Eye (tissue), 1 donor: ENCODE measurements at regions not wholly inside any gene's neighbourhood (a gene's known extent, or its start where the extent isn't known, plus 50 kb on each side); places are given as distances from the start of the nearest gene placed in this dataset.

Experiments
- DNase-seq: peaks from one replicate; pipeline ENCODE4 v3.0.0-alpha.2; 2015

DNA sequence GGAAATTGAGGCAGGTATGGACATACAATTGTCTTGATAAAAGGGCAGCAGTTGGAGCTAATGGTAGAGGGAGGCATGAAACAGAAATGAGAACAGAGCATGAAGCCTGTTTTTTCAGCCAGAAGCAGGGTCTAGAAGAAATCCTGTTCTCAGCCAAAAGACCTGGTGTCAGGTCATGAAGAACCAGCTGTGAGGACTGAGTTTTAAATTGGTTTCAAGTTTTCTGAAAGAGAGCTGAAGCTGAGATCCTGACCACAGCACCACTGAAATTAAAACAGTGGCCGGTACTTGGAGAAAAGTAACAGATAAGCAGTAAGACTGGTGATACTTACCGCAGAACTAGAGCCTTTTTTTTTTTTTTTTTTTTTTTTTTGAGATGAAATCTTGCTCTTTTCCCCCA is 283.8 kb upstream of the BMP2 start:
- DNase-seq: no peak

DNA sequence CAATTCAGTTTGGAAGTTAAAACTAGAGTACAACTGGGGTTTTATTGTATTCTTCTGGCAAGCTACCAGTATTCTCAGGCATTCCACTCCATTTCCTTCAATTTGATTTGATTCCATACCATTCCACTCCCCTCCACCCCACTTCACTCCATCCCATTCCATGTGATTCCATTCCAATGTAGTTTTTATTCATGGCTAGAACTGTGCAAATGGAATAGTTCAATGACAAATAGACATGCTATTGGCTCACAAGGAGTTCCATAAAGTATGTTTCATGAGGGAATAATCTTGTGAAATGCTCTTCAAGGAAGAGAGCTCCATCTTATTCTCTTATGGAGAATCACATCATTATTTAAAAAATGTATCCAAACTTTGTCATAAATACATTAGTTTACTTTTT is 285.0 kb upstream of the BMP2 start:
- no peak for DNase-seq

- no peak for DNase-seq
Observed at GRCh38 chr20:6480328-6481200, 286.9 kb upstream of the BMP2 start.

- DNase-seq: no peak
Observed at GRCh38 chr20:6473197-6473596, 294.3 kb upstream of the BMP2 start.

DNA sequence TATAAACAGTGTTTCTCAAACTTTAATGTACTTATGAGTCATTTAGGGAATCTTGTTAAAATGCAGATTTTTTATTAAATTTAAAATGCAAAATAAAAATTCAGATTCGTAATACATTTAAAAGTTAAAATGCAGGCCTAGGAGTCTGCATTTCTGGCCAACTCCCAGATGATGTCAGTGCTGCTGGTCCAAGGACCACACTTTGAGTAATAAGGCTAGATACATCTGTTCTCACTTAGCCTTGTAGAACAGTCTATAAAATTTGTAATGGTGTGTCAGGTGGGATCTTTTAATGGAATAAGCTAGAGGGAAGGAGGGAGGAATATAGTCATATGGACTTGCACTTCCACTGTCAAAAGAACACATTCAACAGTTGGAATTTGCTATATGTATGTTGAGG is 295.6 kb upstream of the BMP2 start:
- DNase-seq: no peak

GRCh38 chr20:6471110-6471647 is 296.3 kb upstream of the BMP2 start:
- DNase-seq: no peak

DNA sequence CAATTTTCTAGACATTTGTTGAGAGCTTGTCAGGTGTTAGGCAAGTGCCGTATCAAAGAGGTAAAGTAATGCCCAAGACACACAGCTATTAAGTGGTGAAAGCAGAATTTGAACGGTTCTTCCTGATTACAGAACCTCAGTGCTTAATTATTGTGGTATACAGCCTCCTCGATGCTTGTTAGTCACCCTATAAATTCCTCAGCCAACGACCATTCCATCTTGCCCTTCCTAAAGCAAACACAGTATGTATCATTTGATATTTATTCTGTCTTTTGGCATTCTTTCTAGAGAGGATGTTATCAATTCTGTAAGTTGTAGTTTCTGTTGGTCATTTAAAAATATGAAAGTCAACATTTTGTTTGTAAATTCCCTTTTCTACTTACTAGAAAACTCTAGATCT is 297.8 kb upstream of the BMP2 start:
- DNase-seq: no peak

DNA sequence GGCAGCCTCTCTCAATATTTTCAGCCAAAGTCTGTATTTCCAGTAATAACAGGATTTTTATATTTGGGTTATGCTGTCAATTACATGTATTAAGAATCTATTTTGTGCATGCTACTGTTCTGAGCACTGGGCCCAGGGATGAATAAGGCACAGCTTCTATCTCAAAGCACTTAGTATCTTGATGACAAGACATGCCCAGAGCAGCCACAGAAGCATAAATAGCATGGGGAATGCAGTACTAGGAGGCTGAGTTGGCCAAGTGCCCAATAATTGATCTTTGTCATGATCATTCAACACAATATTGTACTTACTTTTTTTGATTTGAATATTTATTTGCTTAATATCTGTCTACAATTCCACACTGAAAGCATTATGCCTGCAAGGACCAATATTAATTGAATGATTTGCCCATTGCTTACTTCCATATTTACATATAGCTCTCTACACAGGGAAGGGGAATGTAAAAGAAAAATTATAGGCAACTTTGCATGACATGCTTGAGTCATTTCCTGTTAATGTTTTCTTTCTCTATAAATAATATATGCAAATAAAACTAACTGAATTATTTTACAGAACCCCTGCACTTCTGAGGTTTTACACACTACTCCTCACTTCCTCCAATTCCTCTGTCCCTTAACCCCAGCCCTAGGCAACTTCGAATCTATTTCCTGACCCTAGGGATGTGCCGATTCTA is 298.9 kb upstream of the BMP2 start:
- no peak for DNase-seq

- DNase-seq: no peak
Observed at GRCh38 chr20:6467562-6467961, 299.9 kb upstream of the BMP2 start.

DNA sequence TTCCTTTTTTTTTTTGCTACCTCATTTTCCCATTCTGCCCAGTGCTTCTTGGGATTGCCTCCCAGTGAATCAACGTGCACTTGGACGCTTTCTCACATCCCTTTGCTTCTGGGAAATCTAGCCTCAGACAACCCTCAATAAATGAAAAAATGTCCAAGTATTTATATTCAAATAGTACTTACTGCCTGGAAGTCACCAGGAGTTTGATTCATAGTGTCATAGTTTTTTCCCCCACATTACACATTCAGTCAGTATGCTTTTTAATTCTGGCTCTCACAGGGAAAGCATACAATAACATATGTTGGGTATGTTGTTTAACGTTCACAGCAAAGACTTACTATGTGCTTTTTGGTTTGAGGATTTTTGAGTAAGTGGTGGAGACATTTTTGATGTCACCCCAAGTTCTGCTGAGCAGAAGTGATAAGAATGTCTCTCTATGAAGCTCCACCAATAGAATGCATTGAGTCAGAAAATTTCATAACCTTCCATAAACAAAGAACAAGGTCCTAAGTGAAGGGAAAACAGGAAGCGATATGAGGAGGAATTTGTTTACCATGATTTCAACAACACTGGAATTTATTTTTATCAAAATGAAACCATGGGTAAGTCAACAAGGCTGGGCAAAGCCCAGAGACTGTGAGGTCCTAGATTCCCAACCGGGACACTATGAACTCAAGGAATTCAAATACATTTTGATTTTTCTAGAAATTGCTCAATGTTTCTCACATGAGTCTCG is 301.2 kb upstream of the BMP2 start:
- DNase-seq: no peak

GRCh38 chr20:6450841-6451240 is 316.6 kb upstream of the BMP2 start:
- DNase-seq: no peak

- no peak for DNase-seq
Observed at GRCh38 chr20:6440443-6440799, 317.6 kb upstream of the FERMT1 start.

- DNase-seq: peak; percentile 7
Observed at GRCh38 chr20:6439737-6440442, 317.1 kb upstream of the FERMT1 start.

DNA sequence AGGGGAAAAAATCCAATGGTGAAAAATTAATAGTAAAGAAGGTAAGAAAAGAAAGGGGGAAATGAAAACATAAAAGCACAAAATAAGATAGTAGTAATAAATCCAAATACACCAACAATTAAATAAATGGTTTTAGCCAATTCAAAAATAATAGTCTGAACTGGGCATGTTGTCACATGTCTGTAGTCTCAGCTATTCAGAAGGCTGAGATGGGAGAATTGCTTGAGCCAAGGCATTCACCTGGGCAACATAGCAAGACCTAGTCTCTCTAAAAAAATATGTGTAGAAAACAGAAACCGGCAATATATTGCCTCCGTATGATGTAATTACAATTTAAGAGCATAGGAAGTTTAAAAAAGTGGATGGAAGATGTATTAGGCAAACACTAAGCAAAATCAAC is 311.3 kb upstream of the FERMT1 start:
- no peak for DNase-seq

DNA sequence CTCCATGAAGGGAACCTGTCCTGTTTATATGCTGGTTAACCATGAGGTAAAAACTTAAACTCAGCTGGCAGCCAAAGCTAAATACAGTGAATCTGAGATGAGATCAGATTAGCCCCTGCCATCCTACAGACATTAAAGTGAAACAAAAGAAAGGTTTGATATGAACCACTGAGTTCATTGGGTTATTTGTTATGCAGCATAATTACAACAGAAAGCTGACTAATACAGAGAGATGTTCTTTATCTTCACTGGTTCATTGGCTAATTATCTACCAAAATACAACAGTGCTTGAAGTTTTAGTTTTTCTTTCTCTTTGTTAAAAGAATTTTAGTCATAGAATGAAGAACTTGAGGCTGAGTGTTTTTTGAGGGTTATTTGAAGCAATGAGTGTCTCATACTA is 307.6 kb upstream of the FERMT1 start:
- no peak for DNase-seq

DNA sequence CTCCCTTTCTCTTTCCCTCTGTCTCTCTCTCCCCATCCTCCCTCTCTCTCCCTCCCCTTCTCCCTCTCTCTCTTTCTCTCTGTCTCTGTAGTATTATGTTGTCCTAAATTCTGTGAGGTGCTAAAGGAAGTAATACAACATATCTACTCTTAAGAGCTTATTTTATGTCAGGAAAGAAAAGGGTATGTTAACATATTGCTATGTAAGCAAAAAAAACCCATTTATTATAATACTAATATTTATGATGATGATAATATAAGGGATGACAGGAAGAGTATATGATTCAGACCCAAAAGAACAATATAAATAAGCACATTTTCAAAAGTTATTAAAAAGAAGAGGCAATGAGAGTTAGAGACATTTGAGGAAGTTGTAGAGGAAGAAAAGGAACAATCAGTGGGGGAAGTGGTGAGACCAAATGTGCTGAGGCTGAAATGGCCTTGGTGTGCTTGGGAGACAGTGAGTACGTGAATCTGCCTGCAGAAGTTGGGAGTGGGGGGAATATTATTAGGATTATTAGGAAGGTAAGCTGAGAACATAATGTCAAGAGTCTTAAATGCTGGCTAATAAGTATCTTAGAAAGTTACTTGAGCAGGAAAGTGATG is 303.6 kb upstream of the FERMT1 start:
- DNase-seq: no peak

DNA sequence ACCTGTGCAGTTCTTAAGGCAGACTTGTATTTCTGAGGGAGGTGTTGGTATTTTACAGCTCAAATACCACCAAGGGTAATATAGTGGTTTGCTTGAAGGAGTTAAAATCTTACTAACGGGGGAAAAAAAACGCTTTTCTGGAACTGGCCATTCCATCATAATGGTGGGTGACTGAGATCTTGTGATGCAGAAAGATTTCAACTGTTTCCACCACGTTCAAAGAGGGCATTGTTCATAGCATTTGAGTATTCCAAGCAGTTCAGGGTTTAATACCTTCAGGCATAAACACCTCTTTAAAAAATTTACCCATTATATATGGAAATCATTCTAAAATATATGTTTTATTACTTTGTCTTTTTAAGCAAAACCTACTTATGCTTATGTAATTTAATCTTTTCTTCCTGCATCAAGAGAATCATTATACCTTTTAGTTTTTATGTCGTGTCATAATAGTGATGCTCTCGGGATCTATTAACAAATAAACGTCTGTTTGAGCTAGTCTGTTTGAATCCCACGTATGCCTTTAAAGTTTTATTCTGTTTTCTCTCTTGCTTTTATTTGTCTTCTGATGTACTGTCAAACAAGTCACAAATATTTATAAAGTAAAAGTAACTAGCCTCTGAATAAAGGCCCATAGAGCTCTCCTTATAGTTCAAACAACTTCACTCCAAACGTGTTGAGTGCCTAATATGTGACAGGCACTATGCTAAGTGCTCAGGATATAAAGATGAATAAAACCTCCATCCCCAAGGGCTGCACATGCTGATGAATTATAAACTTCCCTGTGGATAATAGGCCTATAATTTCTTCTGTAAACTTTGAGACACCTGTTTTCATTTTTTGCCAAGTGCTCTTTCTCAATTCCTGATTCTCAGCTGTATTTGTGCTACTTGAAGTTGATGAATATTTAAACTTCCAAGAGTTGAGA is 298.8 kb upstream of the FERMT1 start:
- DNase-seq: no peak

- DNase-seq: no peak
Observed at GRCh38 chr20:6420336-6420735, 297.5 kb upstream of the FERMT1 start.

DNA sequence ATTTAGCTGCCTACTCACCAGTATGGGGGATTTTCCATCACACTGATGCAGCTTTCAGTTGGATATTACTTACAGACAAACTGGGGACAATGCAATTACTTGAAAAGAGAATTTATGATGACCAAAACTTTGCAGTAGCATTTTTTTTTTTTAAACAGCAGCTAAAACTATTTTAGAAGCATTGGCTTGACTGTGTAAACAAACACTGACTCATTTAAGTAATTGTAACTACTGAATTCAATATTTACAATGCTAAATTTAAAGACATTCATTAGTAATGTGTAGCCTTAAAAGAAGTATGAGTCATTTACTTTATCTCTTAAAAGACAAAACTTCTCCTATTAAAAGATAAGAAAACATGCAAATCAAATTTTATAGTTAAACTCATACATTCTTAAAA is 295.9 kb upstream of the FERMT1 start:
- DNase-seq: no peak

GRCh38 chr20:6416371-6416770 is 293.5 kb upstream of the FERMT1 start:
- no peak for DNase-seq

- DNase-seq: no peak
Observed at GRCh38 chr20:6411651-6412050, 288.8 kb upstream of the FERMT1 start.
